GM12878 (cell line): ENCODE measurements at regions not wholly inside any gene's neighbourhood (a gene's known extent, or its start where the extent isn't known, plus 50 kb on each side); places are given as distances from the start of the nearest gene placed in this dataset.

Source experiments
- EED ChIP-seq: sonication (generic); IDR thresholded peaks from 2 replicates; pipeline ENCODE4 v1.6.1; 2016; ENCODE audit warnings: antibody characterized with exemption, low read depth
- ETV6 ChIP-seq, 2 experiments: fragments of 450-650 bp in 1 of 2; IDR thresholded peaks in 1 of 2; conservative IDR thresholded peaks in 1 of 2; 2 replicates each; pipeline ENCODE4 v1.6.1; 2014; ENCODE audit warnings: antibody characterized with exemption in 1 of 2, borderline replicate concordance in 1 of 2, low read depth in 1 of 2, mild to moderate bottlenecking in 1 of 2, moderate library complexity in 1 of 2

DNA sequence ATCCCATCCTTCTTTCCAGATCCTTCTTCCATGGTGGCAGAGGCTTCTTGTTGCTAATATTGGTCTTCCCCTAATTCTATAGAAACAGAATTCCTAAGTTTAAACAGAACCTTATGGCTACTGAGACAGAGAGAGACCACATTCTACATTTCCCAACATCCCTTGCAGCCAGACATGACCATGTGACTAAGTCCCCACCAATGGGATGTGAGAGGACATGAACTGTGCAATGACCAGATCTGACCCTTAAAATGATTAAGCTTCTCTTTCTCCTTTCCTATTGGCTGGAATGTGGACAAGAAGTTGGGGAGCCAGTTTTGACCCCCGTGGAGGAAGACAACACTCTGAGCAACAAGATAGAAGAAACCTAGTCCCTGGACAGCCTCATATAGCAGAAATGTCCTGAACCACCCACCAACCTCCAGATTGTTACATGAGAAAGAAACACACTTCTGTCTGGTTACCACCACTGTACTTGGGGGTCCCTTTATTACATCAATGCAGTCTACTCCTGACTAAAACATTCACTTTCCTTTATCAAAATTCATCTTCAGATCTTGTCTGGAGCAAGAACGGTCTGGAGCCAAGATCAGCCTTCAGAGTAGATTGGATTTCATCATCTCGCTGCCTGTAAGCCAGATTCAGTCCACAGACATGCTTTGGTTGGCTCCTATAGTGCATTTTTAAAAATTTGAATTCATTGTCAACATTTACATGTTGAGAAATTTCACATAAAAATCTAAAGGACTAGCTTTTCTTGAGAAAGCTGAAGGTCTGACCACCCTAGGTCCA lies 183.9 kb downstream of the SHQ1 start:
- TF ChIP-seq EED (no peak), ETV6 (conservative IDR thresholded peaks at IDR 0.05 in 1 of 2, IDR thresholded peaks at IDR 0.05 in 1 of 2; ENCODE audit: borderline replicate concordance in 1 of 2, low read depth in 1 of 2) (no peak)
